Fibroblast of the aortic adventitia (primary cell): ENCODE measurements at regions not wholly inside any gene's neighbourhood (a gene's known extent, or its start where the extent isn't known, plus 50 kb on each side); places are given as distances from the start of the nearest gene placed in this dataset.
"Not testable (repeated sequence)": the region's sequence is repeated elsewhere in the genome, so short reads cannot be mapped to it uniquely, and the experiment has no call there.

Experiments used
- DNase-seq: peaks from one replicate; pipeline ENCODE4 v3.0.0-alpha.2; 2010; ENCODE audit warnings: low read depth
- H3K4me3 ChIP-seq: 2 replicates; pipeline ENCODE4 v1.5.1; 2011; ENCODE audit warnings: low read depth, mild to moderate bottlenecking, control low read depth, low read length, moderate library complexity
- CTCF ChIP-seq: IDR thresholded peaks from 2 replicates; pipeline ENCODE4 v1.5.1; 2011; ENCODE audit warnings: mild to moderate bottlenecking, low read length, control low read depth, inconsistent platforms; ENCODE audit not compliant: insufficient read depth

GRCh38 chr1:30446095-30446494 is 277.3 kb downstream of the MATN1 start:
- TF ChIP-seq CTCF = no peak

GRCh38 chr1:30445449-30445848 is 277.9 kb downstream of the MATN1 start:
- TF ChIP-seq CTCF = no peak
- DNase-seq = no peak
- H3K4me3 ChIP-seq = no peak overlapping the region

More at GRCh38 chr1:30446095-30446494, 277.3 kb downstream of the MATN1 start:
- H3K4me3 ChIP-seq = no peak overlapping the region
- no peak for DNase-seq

- no peak for TF ChIP-seq CTCF
- no peak for DNase-seq
- H3K4me3 ChIP-seq = no peak overlapping the region
These were observed 278.5 kb downstream of the MATN1 start for GRCh38 chr1:30444850-30445249.

- DNase-seq = no peak
- H3K4me3 ChIP-seq = no peak overlapping the region
- TF ChIP-seq CTCF = no peak
These were observed 279.0 kb downstream of the MATN1 start for GRCh38 chr1:30444401-30444800.

GRCh38 chr1:30438274-30438673 is 285.1 kb downstream of the MATN1 start:
- not testable (repeated sequence) for H3K4me3 ChIP-seq, DNase-seq

GRCh38 chr1:30437059-30437576 is 286.3 kb downstream of the MATN1 start:
- TF ChIP-seq CTCF = no peak

GRCh38 chr1:30427545-30427944 is 295.8 kb downstream of the MATN1 start:
- TF ChIP-seq CTCF = no peak
- DNase-seq = no peak
- H3K4me3 ChIP-seq = no peak overlapping the region

More at GRCh38 chr1:30437059-30437576, 286.3 kb downstream of the MATN1 start:
- H3K4me3 ChIP-seq = no peak overlapping the region
- no peak for DNase-seq
